ENCODE measurements at regions not wholly inside any gene's neighbourhood (a gene's known extent, or its start where the extent isn't known, plus 50 kb on each side); places are given as distances from the start of the nearest gene placed in this dataset.

GRCh38 chr3:82287562-82287961 is 526.1 kb upstream of the GBE1 start:
- Histone ChIP-seq H3K27ac (no peak overlapping the region), H3K4me3 (no peak overlapping the region), H3K27me3 (no peaks in the 10 kb centered on the region), H3K36me3 (no peaks in the 10 kb centered on the region), H3K4me1 (no peaks in the 10 kb centered on the region), H3K9me3 (peaks cover 0 to 5% (median 0%) of the 10 kb centered on the region in 3 donors)
- no CpG with 5 or more reads among the region's 3 CpGs for WGBS, 2 donors (ENCODE audit: low coverage in 1 of 2)
- TF ChIP-seq POLR2A (IDR thresholded peaks at IDR 0.05) (no peak), POLR2AphosphoS5 (IDR thresholded peaks at IDR 0.05) (no peak), CTCF (IDR thresholded peaks at IDR 0.05) (no peak), EP300 (IDR thresholded peaks at IDR 0.05) (no peak)
- no peak for ATAC-seq

- no peaks in the 10 kb centered on the region for H3K36me3 ChIP-seq
- H3K4me1 ChIP-seq = no peaks in the 10 kb centered on the region
- WGBS, 2 donors (ENCODE audit: low coverage in 1 of 2) = 27 to 67% methylated on average over 3 of the region's 3 CpGs
- ATAC-seq = no peak
- TF ChIP-seq CTCF (IDR thresholded peaks at IDR 0.05) (no peak), POLR2AphosphoS5 (IDR thresholded peaks at IDR 0.05) (no peak), EP300 (IDR thresholded peaks at IDR 0.05) (no peak), POLR2A (IDR thresholded peaks at IDR 0.05) (no peak)
- H3K4me3 ChIP-seq = no peak overlapping the region
- no peaks in the 10 kb centered on the region for H3K9me3 ChIP-seq
- no peak overlapping the region for H3K27ac ChIP-seq
- H3K27me3 ChIP-seq = no peaks in the 10 kb centered on the region
These were observed 519.8 kb upstream of the GBE1 start for GRCh38 chr3:82281205-82281604.

GRCh38 chr3:82276992-82277391 is 515.5 kb upstream of the GBE1 start:
- Histone ChIP-seq H3K36me3 (no peaks in the 10 kb centered on the region), H3K27ac (no peak overlapping the region), H3K27me3 (peaks cover 5% of the 10 kb centered on the region), H3K4me1 (no peaks in the 10 kb centered on the region), H3K9me3 (no peaks in the 10 kb centered on the region), H3K4me3 (no peak overlapping the region)
- ATAC-seq = no peak
- TF ChIP-seq EP300 (IDR thresholded peaks at IDR 0.05) = no peak
- TF ChIP-seq CTCF (IDR thresholded peaks at IDR 0.05) = no peak
- TF ChIP-seq POLR2AphosphoS5 (IDR thresholded peaks at IDR 0.05) = no peak
- TF ChIP-seq POLR2A (IDR thresholded peaks at IDR 0.05) = no peak
- 45 to 56% methylated on average over 1 of the region's 1 CpG for WGBS, 2 donors (ENCODE audit: low coverage in 1 of 2)

GRCh38 chr3:82274897-82275296 is 513.5 kb upstream of the GBE1 start:
- no peaks in the 10 kb centered on the region for H3K36me3 ChIP-seq
- peaks cover 5% of the 10 kb centered on the region for H3K27me3 ChIP-seq
- no peaks in the 10 kb centered on the region for H3K4me1 ChIP-seq
- peaks cover 0 to 17% (median 0%) of the 10 kb centered on the region in 3 donors for H3K9me3 ChIP-seq
- TF ChIP-seq CTCF (IDR thresholded peaks at IDR 0.05) = no peak
- TF ChIP-seq POLR2A (IDR thresholded peaks at IDR 0.05) = no peak
- TF ChIP-seq EP300 (IDR thresholded peaks at IDR 0.05) = no peak
- no peak for TF ChIP-seq POLR2AphosphoS5 (IDR thresholded peaks at IDR 0.05)
- no peak overlapping the region for H3K4me3 ChIP-seq
- ATAC-seq = no peak
- no peak overlapping the region for H3K27ac ChIP-seq

GRCh38 chr3:82265747-82266146 is 504.3 kb upstream of the GBE1 start:
- H3K36me3 ChIP-seq = no peaks in the 10 kb centered on the region
- no peaks in the 10 kb centered on the region for H3K27me3 ChIP-seq
- TF ChIP-seq CTCF (IDR thresholded peaks at IDR 0.05) (no peak), POLR2A (IDR thresholded peaks at IDR 0.05) (no peak), POLR2AphosphoS5 (IDR thresholded peaks at IDR 0.05) (no peak), EP300 (IDR thresholded peaks at IDR 0.05) (no peak)

More at GRCh38 chr3:82265747-82266146, 504.3 kb upstream of the GBE1 start:
- no peaks in the 10 kb centered on the region for H3K4me1 ChIP-seq
- peaks cover 0 to 23% (median 0%) of the 10 kb centered on the region in 3 donors for H3K9me3 ChIP-seq
- H3K27ac ChIP-seq = no peak overlapping the region
- no peak overlapping the region for H3K4me3 ChIP-seq
- no peak for ATAC-seq
